ENCODE measurements at regions not wholly inside any gene's neighbourhood (a gene's known extent, or its start where the extent isn't known, plus 50 kb on each side); places are given as distances from the start of the nearest gene placed in this dataset.

DNA sequence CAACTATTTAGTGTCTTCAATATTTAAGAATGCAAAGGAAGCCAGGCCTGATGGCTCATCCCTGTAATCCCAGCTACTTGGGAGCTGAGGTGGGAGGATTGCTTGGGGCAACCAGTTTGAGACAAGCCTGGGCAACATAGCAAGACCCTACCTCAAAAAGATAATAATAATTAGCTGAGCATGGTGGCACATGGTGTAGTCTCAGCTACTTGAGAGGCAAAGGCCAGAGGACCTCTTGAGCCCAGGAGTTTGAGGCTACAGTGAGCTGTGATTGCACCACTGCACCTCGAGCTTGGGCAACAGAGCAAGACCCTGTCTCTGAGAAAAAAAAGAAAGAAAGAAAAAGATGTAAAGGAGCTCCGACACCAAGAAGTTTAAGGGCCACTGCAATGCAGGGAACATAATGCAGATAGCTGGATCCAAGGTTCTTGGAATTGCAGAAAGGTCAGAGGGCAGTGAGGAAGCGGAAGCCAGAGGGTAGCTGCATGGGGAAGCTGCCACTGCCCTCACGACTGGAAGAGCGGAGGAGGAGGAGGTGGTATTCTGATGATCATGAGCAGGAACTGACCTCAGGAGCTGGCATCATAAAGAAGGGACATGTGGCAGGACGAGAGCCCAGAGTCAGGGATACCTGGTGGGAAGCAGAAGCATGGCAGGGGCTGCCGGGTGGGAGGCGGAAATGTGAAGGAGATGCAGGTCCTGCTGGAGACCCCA lies 60.2 kb upstream of the PODXL start:
- no peak for DNase-seq (ENCODE audit: low spot score)

- no peak for DNase-seq (ENCODE audit: low spot score)
Measured at GRCh38 chr7:131613909-131614308, 57.5 kb upstream of the PODXL start.

DNA sequence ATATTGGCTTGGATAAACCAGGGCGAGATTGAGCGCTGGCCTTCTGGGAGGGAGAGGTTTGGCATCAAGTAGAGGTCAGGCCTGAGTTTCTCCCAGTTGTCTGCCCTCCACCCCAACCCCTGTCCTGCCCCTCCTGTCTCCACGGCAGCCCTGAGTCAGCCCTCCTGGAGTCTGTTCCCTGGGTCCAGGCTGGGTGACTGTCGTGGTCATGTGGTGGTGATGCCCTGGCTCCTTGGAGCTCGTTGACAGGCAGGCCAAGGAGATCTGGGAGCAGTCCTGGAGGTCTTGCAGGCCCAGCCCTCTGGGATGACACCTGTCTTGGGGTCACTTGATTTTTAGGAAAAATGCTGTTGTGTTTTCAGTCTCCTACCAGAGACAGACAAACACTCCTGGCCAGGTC lies 53.6 kb upstream of the PODXL start:
- DNase-seq (ENCODE audit: low spot score) = no peak

DNA sequence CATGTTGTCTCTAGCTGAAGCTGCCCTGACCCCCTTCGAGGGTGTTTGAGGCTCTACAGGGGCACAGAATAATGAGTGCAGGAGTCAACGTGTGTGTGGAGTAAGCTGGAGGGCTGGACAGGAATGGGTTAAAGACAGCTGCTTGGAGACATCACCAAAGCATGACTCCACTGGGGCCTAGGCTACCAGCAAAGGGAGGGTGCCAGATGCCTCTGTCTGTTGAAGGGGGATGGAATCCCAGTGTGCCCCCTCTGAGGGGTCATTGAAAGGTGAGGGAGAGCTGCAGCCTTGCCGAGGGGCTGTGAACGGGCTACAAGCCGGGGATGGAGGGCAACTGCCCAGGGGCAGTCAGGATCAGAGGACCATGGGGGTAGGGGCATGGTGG lies 51.7 kb upstream of the PODXL start:
- DNase-seq (ENCODE audit: low spot score) = no peak

- no peak for DNase-seq (ENCODE audit: low spot score)
Measured at GRCh38 chr7:131607291-131608115, 51.1 kb upstream of the PODXL start.

GRCh38 chr7:131606346-131607290 lies 50.2 kb upstream of the PODXL start:
- DNase-seq (ENCODE audit: low spot score) = peak; percentile 78

Measured in A172 (cell line).